ENCODE measurements at regions not wholly inside any gene's neighbourhood (a gene's known extent, or its start where the extent isn't known, plus 50 kb on each side); places are given as distances from the start of the nearest gene placed in this dataset.

DNA sequence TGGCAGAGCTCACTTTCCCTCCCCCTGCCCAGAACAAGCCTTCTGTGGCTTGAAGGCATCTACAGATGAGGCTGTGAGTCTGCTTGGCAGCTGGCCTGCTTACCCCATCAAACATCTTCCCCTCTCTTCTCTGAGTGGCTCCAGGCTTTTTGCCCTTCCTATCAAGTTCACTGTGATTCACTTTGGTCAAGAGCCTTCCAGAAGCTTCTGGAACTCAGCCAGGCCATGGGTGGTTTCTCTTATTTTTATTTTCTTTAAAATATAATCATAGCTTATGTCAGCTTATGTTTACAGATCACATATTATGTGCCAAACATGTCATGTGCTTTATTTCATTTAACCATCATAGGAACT, 267.0 kb downstream of the SEC61B start:
- TF ChIP-seq GATA2 (IDR thresholded peaks at IDR 0.05; ENCODE audit: low read depth, low read length): no peak
- no peak for TF ChIP-seq GATA3 (IDR thresholded peaks at IDR 0.05; ENCODE audit: low read depth, low read length)
